NCI-H2227 treated with DMSO at 0.1 percent for 48 hours (cell line): ENCODE measurements at regions not wholly inside any gene's neighbourhood (a gene's known extent, or its start where the extent isn't known, plus 50 kb on each side); places are given as distances from the start of the nearest gene placed in this dataset.

Source experiments
- DNase-seq: peaks from one replicate; lab custom pipeline; 2025; lab: John Stamatoyannopoulos, UW

- DNase-seq, result no peak
Observed at GRCh38 chr2:100627330-100628300, 64.8 kb downstream of the PDCL3 start.

- no peak for DNase-seq
Observed at GRCh38 chr2:100628506-100628905, 65.7 kb downstream of the PDCL3 start.

GRCh38 chr2:100629309-100629708, 66.5 kb downstream of the PDCL3 start:
- DNase-seq, result no peak

GRCh38 chr2:100630473-100630977, 67.7 kb downstream of the PDCL3 start:
- no peak for DNase-seq

- no peak for DNase-seq
Observed at GRCh38 chr2:100632037-100632436, 69.2 kb downstream of the PDCL3 start.

- no peak for DNase-seq
Observed at GRCh38 chr2:100632759-100633158, 70.0 kb downstream of the PDCL3 start.

- DNase-seq, result no peak
Observed at GRCh38 chr2:100639588-100640390, 77.0 kb downstream of the PDCL3 start.

GRCh38 chr2:100640431-100641124, 77.8 kb downstream of the PDCL3 start:
- no peak for DNase-seq

GRCh38 chr2:100641125-100641435, 78.3 kb downstream of the PDCL3 start:
- no peak for DNase-seq

GRCh38 chr2:100642425-100642824, 79.6 kb downstream of the PDCL3 start:
- no peak for DNase-seq

GRCh38 chr2:100643467-100643866, 80.7 kb downstream of the PDCL3 start:
- DNase-seq, result no peak

- no peak for DNase-seq
Observed at GRCh38 chr2:100643906-100644501, 81.2 kb downstream of the PDCL3 start.

GRCh38 chr2:100645695-100646429, 83.1 kb downstream of the PDCL3 start:
- peak; percentile 89 for DNase-seq

GRCh38 chr2:100647709-100648108, 84.9 kb downstream of the PDCL3 start:
- no peak for DNase-seq

GRCh38 chr2:100650151-100650550, 87.4 kb downstream of the PDCL3 start:
- no peak for DNase-seq

- DNase-seq, result no peak
Observed at GRCh38 chr2:100653449-100654035, 90.7 kb downstream of the PDCL3 start.

- no peak for DNase-seq
Observed at GRCh38 chr2:100654611-100655010, 91.8 kb downstream of the PDCL3 start.

GRCh38 chr2:100655446-100655845, 92.7 kb downstream of the PDCL3 start:
- no peak for DNase-seq

- no peak for DNase-seq
Observed at GRCh38 chr2:100655936-100656534, 93.2 kb downstream of the PDCL3 start.

- no peak for DNase-seq
Observed at GRCh38 chr2:100658017-100658416, 95.2 kb downstream of the PDCL3 start.
